GM18873 (cell line): ENCODE measurements at regions not wholly inside any gene's neighbourhood (a gene's known extent, or its start where the extent isn't known, plus 50 kb on each side); places are given as distances from the start of the nearest gene placed in this dataset.

Experiments
- ATAC-seq: cut with Tn5 transposase; IDR thresholded peaks from one replicate; pipeline ENCODE4 v1.9.1; 2021; ENCODE audit warnings: mild to moderate bottlenecking, moderate library complexity, moderate number of reproducible peaks; ENCODE audit not compliant: unreplicated experiment, low FRiP score

DNA sequence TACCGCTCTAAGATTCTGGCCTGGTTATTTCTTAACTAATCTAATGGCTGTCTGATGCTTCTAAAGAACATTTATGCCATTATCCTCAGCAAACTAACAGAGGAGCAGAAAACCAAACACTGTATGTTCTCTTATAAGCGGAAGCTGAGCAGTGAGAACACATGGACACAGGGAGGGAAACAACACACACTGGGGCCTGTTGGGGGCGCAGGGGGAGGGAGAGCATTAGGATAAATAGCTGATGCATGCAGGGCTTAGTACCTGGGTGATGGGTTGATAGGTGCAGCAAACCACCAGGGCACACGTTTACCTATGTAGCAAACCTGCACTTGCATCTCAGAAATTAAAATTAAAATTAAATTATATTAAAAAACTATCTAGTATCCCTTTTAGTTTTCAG lies 853.5 kb downstream of the GATA3 start:
- no peak for ATAC-seq

DNA sequence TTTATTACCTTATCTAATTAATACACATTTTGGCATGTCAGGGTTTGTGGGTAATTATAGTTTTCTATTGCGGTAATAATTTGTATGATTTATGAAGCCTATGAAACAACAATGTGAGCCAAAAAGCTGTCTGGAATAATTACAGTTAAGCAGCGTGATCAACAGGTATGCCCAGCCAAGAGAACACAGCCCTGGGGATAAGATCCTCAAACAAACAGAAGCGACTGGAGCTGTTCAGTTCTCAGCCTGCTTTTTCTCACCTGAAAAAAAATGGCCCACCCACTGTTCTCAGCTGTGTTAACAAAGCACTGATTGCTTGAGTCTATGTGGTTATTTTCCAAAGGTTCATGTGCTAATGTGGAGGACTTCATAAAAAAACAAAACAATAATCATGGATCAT lies 855.8 kb downstream of the GATA3 start:
- no peak for ATAC-seq

GRCh38 chr10:8911032-8911431 lies 856.5 kb downstream of the GATA3 start:
- no peak for ATAC-seq

DNA sequence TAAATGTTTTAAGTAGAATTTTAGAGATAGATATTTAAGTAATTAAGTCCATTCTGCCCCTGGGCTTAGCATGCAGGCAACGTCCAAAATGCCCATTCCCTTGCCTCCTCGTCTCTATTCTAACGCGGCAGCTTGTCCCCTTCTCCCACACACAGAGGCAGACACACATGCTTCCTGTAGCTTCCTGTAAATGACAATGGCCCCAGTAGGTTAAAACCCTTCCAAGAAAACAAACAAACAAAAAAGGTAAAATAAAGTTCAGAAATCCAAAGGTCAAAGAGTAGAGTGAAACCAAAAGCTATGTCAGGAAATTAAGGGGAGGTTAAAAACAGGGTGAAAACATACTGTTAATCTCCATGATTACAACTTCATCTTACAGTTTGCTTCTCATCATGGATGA lies 857.6 kb downstream of the GATA3 start:
- no peak for ATAC-seq

DNA sequence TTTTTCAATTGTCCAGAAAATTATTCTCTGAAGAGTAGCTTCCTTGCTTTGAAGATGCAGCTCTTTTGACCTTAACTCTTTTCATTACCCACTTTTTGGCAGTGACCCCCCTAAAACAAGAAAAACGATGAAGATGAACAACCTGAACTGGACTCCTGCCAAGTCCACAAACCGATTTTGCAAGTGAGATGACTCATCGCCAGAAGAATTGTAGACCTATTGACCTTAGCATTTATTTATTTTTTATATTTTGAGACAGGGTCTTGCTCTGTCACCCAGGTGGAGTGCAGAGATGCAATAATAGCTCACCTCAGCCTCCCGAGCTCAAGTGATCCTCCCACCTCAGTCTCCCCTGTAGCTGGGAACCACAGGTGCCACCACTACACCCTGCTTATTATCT lies 859.2 kb downstream of the GATA3 start:
- no peak for ATAC-seq

GRCh38 chr10:8919280-8919679 lies 864.8 kb downstream of the GATA3 start:
- ATAC-seq: no peak

- ATAC-seq: no peak
Observed at GRCh38 chr10:8921568-8921967, 867.1 kb downstream of the GATA3 start.

GRCh38 chr10:8923096-8923495 lies 868.6 kb downstream of the GATA3 start:
- no peak for ATAC-seq

DNA sequence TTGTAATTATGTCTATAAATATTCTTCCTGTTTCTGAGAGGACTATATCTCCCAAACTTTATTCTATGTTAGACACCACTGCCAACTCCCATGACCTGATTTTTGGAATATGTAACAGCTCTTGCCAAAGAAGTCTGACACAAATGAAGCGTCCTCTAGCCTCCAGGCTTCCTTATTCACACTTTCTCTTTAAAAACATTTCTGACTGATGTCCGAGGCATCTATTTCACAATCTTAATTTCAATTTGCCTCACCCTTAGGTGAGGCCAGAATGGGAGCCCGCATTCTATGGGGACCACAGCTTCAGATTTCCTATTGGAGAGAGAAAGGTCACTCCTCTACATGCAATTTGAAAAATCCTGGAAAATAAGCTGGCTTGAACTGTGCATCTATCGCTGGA lies 873.2 kb downstream of the GATA3 start:
- ATAC-seq: no peak

DNA sequence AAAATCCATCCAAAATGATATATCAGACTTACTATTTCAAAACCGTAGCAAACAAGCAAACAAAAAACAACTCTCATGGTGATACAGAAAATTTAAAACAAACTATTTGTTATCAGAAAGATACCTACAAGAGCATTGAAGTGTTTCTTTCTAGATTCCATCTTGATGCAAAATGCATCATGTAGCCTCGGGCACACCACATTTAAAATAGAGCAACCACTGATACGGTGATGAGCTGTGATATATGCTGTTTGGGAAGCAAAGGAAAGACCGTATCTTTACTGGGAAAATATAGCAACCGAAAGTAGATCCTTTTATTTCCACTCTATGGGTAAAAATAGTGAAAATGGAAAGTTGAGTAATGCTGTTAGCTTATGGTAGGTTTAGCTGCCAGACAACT lies 892.0 kb downstream of the GATA3 start:
- no peak for ATAC-seq

DNA sequence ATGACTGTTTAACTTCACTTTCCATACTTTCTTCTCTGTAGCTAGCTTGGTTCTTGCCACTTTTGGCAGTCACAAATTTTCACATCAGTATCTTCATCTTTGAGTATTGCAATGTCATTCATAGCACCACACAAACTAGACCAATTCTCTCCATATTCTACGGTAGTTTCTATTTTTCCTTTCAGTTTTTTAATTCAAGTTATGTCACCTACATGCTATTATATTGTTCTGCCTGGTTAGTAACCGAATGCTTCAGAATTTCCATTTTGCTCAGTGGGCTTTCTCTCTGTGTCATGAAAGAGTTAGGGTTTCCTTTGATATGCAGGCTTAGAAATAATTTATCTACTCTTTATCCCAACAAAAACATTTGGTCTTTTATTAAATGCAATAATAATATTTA lies 896.5 kb downstream of the GATA3 start:
- ATAC-seq: no peak

DNA sequence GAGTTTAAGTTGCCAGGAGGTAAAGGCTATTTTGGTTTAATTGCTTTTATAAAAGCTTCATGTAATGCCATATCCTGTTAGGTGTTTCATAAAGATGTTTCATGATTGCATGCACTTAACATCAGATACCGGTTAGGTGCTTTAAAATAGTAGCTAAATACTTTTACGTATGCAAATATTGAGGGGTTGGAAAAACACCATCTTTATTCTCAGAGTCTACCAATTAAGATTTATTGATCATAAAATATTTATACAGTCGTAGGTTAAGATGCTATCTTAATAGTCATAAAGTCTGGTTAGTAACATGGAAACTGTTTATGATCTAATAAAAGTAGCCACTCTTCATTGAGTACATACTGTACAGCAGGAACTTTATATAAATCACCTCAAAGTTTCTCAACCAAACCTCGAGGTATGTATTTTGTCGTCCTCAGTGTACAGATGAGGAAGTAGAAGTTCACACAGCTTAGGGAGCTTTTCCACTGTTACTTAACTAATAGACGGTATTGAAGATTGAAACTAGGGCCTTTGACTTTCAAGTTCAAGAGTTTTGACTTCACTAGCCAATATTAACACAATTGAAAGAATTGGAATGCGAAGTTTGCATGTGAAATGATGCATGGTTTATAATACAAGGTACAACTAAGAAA lies 897.1 kb downstream of the GATA3 start:
- ATAC-seq: no peak

DNA sequence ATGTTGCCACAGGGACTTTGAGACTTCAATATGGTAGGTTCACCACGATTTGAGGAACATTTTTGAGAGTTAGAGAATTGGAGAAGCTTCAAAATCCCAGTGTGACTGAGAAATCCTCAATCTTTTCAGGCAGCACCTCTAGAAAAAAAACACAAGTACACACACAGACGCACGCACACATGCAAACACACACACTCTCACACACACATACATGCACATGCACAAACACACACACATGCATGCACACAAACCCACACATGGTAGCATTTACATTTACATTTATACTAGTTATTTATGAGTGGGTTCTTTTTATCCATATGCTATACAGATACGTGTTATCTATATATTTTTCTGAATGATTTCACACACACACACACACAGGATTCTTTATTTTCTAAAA lies 901.9 kb downstream of the GATA3 start:
- ATAC-seq: no peak

DNA sequence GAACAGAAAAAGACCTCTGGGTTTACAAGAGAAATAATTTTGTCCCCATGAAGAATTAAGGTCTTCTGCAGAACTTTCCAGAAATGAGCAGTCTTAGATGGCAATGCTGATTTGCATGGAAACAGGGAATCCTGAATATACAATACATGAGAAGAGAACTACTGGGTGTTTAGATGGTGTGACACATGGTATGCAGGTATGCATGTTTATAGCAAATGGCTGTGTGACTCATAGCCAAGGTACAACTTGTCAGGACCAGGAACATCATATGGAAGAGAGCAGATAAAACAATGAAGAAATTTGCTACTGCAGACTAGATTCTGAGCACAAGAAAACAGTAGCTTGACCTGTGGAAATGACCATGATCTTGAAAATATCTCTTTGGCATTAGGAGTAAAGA lies 907.8 kb downstream of the GATA3 start:
- no peak for ATAC-seq

- no peak for ATAC-seq
Observed at GRCh38 chr10:8967061-8967460, 912.6 kb downstream of the GATA3 start.

GRCh38 chr10:8969853-8970252 lies 915.4 kb downstream of the GATA3 start:
- ATAC-seq: no peak

GRCh38 chr10:8975535-8975934 lies 921.0 kb downstream of the GATA3 start:
- no peak for ATAC-seq

DNA sequence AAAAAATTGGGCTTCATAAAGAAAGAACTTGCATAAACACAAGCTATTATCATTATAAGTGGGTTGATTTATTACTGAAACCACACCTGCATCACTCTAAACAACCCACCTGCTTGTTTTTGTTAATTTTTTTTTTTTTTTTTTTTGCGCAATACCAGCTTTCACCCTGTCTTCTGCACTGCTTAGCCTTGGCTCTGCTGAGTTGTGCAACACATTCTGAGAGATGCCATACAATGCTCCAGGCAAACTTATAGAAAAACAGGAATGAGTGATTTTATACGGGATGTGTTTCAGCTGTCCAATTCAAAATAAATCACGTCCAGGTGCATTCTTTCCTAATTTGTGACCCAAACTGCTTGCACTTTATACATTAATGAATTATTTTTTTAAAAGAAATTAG lies 923.6 kb downstream of the GATA3 start:
- no peak for ATAC-seq

GRCh38 chr10:8979976-8980375 lies 925.5 kb downstream of the GATA3 start:
- no peak for ATAC-seq

DNA sequence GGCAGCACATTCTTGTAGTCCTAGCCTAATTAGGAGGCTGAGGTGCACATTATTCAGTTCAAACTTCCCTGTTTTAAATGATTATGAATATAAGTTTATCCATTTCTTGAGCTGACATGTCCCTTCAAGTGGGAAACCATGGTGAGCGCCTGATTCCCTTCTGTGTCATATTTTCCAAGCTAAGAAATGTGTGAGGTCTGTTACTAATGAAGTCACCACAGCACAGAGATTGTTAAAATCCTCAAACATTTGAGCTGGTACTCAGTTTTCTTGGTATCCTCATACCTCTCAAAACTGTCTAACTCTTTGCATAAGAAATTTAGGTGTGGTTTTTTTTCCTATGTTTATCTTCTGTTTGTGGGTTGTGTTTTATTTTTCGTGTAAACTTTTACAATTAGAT lies 926.8 kb downstream of the GATA3 start:
- no peak for ATAC-seq

DNA sequence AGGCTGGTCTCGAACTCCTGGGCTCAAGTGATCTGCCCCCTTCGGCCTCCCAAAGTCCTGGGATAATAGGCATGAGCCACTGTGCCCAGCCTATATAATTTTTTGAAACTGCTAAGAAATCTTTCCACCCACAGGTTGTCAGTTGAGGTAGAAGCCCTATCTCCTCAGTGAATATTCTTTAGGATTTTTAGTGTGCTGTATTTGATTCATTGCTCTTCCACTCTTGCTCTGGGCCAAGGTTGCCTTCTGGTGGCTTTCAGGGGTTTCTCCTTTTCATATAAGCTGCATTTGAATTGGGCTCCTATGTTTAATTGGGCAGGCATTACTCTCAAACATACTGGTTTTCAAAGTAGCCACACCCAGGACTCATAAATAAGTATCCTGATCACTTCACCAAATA lies 931.2 kb downstream of the GATA3 start:
- no peak for ATAC-seq

GRCh38 chr10:8986975-8987374 lies 932.5 kb downstream of the GATA3 start:
- ATAC-seq: no peak

- no peak for ATAC-seq
Observed at GRCh38 chr10:8987712-8988111, 933.2 kb downstream of the GATA3 start.
